ENCODE measurements at regions not wholly inside any gene's neighbourhood (a gene's known extent, or its start where the extent isn't known, plus 50 kb on each side); places are given as distances from the start of the nearest gene placed in this dataset.

DNA sequence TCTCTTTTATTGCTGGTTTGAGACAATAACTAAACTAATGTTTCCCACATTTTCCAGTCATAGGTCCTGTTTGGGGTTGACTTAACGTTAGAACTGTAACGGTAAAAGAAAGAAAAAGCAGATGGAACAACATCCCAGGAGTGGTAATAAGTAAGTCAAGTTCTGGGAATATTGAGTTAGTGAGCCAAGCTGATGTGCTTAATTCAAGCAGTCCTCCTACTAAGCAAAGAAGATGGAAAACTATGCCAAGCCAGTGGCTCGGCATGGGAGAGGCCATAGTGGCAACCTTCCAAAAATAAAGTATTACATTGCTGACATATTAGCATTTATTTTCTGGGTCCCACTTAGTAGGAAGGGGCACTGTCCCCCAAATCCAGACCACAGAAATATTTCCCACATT, 161.7 kb upstream of the CDH5 start:
- no peaks in the 10 kb centered on the region for H3K4me1 ChIP-seq (ENCODE audit: control insufficient read depth, low read length)
- H3K9me2 ChIP-seq (replicated peaks; ENCODE audit: control insufficient read depth, low read length) = no peaks in the 10 kb centered on the region
- no peaks in the 10 kb centered on the region for H3K79me2 ChIP-seq (ENCODE audit: control insufficient read depth, low read length)

DNA sequence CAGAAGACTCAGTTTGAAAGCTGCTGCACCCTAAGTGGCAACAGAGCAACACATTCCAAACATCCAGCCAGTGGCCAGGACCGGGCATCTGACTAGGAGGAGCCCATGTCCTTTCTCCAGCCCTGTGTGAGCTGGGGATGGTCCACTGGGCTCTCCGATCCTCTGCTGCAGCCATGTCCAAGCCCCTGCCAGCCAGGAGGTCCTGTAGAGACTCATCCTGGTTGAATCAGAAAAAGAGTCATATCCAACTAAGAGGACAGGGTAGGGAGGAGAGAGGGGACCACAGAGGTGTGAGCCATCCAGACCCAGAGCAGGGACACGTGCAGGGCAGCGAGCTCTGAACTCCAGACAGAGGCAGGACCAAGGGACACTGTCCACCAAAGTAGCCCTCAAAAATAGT, 163.0 kb upstream of the CDH5 start:
- H3K4me1 ChIP-seq (ENCODE audit: control insufficient read depth, low read length) = no peaks in the 10 kb centered on the region
- H3K36me3 ChIP-seq (ENCODE audit: control insufficient read depth, low read length) = no peaks in the 10 kb centered on the region
- no peaks in the 10 kb centered on the region for H3K9me3 ChIP-seq (ENCODE audit: control insufficient read depth, insufficient read depth, low read length)
- no peaks in the 10 kb centered on the region for H3K9me2 ChIP-seq (replicated peaks; ENCODE audit: control insufficient read depth, low read length)
- no peaks in the 10 kb centered on the region for H3F3A ChIP-seq (ENCODE audit: control insufficient read depth, insufficient read depth)
- H3K4me3 ChIP-seq (ENCODE audit: low read length) = no peak overlapping the region
- H3K27me3 ChIP-seq (ENCODE audit: control insufficient read depth, low read length) = no peaks in the 10 kb centered on the region
- no peaks in the 10 kb centered on the region for H4K20me1 ChIP-seq (ENCODE audit: control insufficient read depth, insufficient read depth, low read depth, low read length)
- no peaks in the 10 kb centered on the region for H3K79me2 ChIP-seq (ENCODE audit: control insufficient read depth, low read length)
- TF ChIP-seq EZH2phosphoT487 (IDR thresholded peaks at IDR 0.05; ENCODE audit: borderline replicate concordance, low read length) (no peak), CTCF (IDR thresholded peaks at IDR 0.05; ENCODE audit: low read depth, low read length, poor library complexity, severe bottlenecking) (no peak)
- H3K27ac ChIP-seq (ENCODE audit: low read depth, low read length) = no peak overlapping the region
- no peak overlapping the region for H3K4me2 ChIP-seq (ENCODE audit: low read length)

More for the DNA sequence above, 161.7 kb upstream of the CDH5 start:
- H3K4me2 ChIP-seq (ENCODE audit: low read length) = no peak overlapping the region
- H3F3A ChIP-seq (ENCODE audit: control insufficient read depth, insufficient read depth) = no peaks in the 10 kb centered on the region
- no peaks in the 10 kb centered on the region for H3K27me3 ChIP-seq (ENCODE audit: control insufficient read depth, low read length)
- H3K36me3 ChIP-seq (ENCODE audit: control insufficient read depth, low read length) = no peaks in the 10 kb centered on the region
- no peak overlapping the region for H3K4me3 ChIP-seq (ENCODE audit: low read length)
- TF ChIP-seq EZH2phosphoT487 (IDR thresholded peaks at IDR 0.05; ENCODE audit: borderline replicate concordance, low read length) (no peak), CTCF (IDR thresholded peaks at IDR 0.05; ENCODE audit: low read depth, low read length, poor library complexity, severe bottlenecking) (no peak)
- H3K27ac ChIP-seq (ENCODE audit: low read depth, low read length) = no peak overlapping the region
- no peaks in the 10 kb centered on the region for H3K9me3 ChIP-seq (ENCODE audit: control insufficient read depth, insufficient read depth, low read length)
- no peaks in the 10 kb centered on the region for H4K20me1 ChIP-seq (ENCODE audit: control insufficient read depth, insufficient read depth, low read depth, low read length)

DNA sequence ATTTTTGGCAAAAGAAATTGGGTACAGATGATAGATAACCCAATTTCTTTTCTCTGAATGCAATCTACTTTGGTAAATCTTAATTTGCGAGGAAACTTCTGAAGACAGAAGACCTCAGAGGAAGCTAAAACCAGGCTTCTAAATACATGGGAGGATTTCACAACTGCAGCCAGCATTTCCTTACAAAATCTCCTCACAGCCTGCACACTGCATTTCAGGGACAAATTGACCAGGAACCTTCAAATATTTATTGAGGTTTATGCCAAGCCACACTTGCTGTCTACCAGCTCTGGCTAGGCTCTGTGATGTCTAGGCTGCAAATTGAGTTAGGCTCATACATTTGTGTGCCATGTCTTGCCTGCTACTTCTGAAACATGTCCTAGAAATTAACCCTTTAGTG, 167.3 kb upstream of the CDH5 start:
- Histone ChIP-seq H3F3A (ENCODE audit: control insufficient read depth, insufficient read depth) (no peaks in the 10 kb centered on the region), H3K27me3 (ENCODE audit: control insufficient read depth, low read length) (no peaks in the 10 kb centered on the region), H4K20me1 (ENCODE audit: control insufficient read depth, insufficient read depth, low read depth, low read length) (no peaks in the 10 kb centered on the region), H3K9me3 (ENCODE audit: control insufficient read depth, insufficient read depth, low read length) (no peaks in the 10 kb centered on the region), H3K27ac (ENCODE audit: low read depth, low read length) (no peak overlapping the region), H3K79me2 (ENCODE audit: control insufficient read depth, low read length) (no peaks in the 10 kb centered on the region), H3K4me2 (ENCODE audit: low read length) (no peak overlapping the region), H3K4me3 (ENCODE audit: low read length) (no peak overlapping the region), H3K9me2 (replicated peaks; ENCODE audit: control insufficient read depth, low read length) (no peaks in the 10 kb centered on the region), H3K4me1 (ENCODE audit: control insufficient read depth, low read length) (no peaks in the 10 kb centered on the region), H3K36me3 (ENCODE audit: control insufficient read depth, low read length) (no peaks in the 10 kb centered on the region)
- TF ChIP-seq CTCF (IDR thresholded peaks at IDR 0.05; ENCODE audit: low read depth, low read length, poor library complexity, severe bottlenecking) (no peak), EZH2phosphoT487 (IDR thresholded peaks at IDR 0.05; ENCODE audit: borderline replicate concordance, low read length) (no peak)

GRCh38 chr16:66198641-66199040, 167.8 kb upstream of the CDH5 start:
- H3K9me3 ChIP-seq (ENCODE audit: control insufficient read depth, insufficient read depth, low read length) = no peaks in the 10 kb centered on the region
- no peak for TF ChIP-seq CTCF (IDR thresholded peaks at IDR 0.05; ENCODE audit: low read depth, low read length, poor library complexity, severe bottlenecking)
- TF ChIP-seq EZH2phosphoT487 (IDR thresholded peaks at IDR 0.05; ENCODE audit: borderline replicate concordance, low read length) = no peak
- no peaks in the 10 kb centered on the region for H4K20me1 ChIP-seq (ENCODE audit: control insufficient read depth, insufficient read depth, low read depth, low read length)
- H3K4me3 ChIP-seq (ENCODE audit: low read length) = no peak overlapping the region
- no peaks in the 10 kb centered on the region for H3K4me1 ChIP-seq (ENCODE audit: control insufficient read depth, low read length)
- no peaks in the 10 kb centered on the region for H3K36me3 ChIP-seq (ENCODE audit: control insufficient read depth, low read length)
- no peaks in the 10 kb centered on the region for H3K79me2 ChIP-seq (ENCODE audit: control insufficient read depth, low read length)
- H3K9me2 ChIP-seq (replicated peaks; ENCODE audit: control insufficient read depth, low read length) = no peaks in the 10 kb centered on the region
- H3F3A ChIP-seq (ENCODE audit: control insufficient read depth, insufficient read depth) = no peaks in the 10 kb centered on the region
- no peak overlapping the region for H3K27ac ChIP-seq (ENCODE audit: low read depth, low read length)
- H3K4me2 ChIP-seq (ENCODE audit: low read length) = no peak overlapping the region
- H3K27me3 ChIP-seq (ENCODE audit: control insufficient read depth, low read length) = no peaks in the 10 kb centered on the region

Data from DOHH2 (cell line).